HG03565 (cell line): ENCODE measurements at regions not wholly inside any gene's neighbourhood (a gene's known extent, or its start where the extent isn't known, plus 50 kb on each side); places are given as distances from the start of the nearest gene placed in this dataset.
"Not testable (repeated sequence)": the region's sequence is repeated elsewhere in the genome, so short reads cannot be mapped to it uniquely, and the experiment has no call there.

Experiments used
- ATAC-seq: cut with Tn5 transposase; IDR thresholded peaks from one replicate; pipeline ENCODE4 v1.9.1; 2021; ENCODE audit warnings: mild to moderate bottlenecking, moderate library complexity; ENCODE audit not compliant: unreplicated experiment

DNA sequence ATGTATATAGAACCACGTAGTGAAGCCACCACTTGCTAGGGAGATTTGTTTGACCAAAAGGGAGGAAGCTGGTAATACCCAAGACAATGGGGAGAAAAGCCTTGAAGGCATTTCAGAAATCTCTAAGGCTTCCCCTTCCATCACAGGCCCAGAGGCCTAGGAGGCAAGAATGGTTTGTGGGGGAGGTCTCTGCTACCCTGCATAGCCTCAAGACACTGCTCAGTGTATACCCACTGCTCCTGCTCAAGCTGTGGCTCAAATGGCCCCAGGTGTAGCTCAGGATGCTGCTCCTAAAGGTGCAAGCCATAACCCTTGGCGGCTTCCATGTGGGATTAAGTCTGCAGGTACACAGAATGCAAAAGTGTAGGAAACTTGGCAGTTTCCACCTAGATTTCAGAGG is 1105.8 kb downstream of the GATA3 start:
- ATAC-seq = no peak

DNA sequence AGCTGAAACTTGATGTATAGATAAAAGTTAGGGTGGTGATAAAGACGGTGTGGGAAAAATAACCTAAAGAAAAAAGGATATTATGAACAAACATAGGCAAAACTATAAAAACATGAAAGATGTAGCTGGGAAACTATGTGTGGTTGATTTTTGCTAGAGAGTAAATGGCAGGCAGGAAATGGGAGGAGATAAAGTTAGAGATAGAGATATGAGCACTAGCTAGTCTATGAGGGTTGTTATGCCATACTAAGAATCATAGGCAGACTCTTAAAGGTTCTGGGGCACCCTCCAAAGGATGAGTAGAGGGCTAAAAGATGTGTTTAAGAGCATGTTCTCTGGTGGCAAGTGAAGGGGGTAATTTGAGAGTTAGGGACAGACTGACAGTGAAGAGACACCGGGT is 1109.2 kb downstream of the GATA3 start:
- ATAC-seq = no peak

DNA sequence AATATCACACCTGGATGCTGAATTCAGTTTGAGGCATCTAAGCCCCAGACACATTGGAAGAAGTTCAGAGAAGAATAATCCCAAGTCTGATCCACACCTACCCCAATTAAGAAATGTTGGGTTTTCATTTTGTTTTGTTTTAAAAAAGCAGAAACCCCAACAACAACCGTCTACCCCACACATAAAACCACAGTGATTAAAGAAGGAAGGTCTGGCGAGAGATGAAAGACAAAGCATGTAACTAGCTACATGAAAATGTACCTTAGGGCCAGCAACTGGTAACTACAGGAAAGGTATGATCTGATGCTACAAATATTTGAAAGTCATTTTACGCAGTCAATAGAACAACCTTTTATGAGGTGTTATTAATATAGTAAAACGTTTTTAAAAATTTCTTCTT is 1112.3 kb downstream of the GATA3 start:
- no peak for ATAC-seq

DNA sequence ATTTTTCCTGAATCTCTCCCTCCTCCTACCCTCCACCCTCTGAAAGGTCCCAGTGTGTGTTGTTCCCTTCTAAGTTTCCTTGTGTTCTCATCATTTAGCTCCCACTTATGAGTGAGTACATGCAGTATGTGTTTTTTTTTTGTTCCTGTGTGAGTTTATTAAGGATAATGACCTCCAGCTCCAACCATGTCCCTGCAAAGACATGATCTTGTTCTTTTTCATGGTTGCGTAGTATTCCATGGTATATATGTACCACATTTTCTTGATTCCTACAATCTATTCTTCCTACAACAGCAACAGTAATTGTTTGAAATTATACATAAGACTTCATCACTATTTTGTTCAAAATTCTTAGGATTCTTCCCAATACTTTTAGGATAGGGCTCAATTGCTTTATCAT is 1117.8 kb downstream of the GATA3 start:
- ATAC-seq = no peak

DNA sequence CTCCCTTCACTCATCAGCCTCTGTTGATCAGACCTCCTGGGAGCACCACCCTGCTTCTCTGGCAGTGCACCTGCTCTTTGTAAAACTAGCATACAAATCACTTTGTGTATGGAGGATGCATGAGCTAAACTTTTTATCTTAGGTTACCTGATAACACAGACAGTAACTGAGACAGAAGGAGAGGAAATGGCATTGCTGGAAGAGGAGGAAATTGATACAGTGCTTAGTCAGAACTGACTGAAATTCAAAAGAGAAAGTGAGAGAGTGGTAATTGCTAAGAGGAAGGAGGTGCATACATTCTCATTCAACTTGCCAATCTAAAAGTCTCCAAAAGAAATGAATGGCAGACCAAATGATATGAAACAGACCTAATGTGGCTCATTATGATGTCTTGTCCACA is 1120.7 kb downstream of the GATA3 start:
- ATAC-seq = no peak

DNA sequence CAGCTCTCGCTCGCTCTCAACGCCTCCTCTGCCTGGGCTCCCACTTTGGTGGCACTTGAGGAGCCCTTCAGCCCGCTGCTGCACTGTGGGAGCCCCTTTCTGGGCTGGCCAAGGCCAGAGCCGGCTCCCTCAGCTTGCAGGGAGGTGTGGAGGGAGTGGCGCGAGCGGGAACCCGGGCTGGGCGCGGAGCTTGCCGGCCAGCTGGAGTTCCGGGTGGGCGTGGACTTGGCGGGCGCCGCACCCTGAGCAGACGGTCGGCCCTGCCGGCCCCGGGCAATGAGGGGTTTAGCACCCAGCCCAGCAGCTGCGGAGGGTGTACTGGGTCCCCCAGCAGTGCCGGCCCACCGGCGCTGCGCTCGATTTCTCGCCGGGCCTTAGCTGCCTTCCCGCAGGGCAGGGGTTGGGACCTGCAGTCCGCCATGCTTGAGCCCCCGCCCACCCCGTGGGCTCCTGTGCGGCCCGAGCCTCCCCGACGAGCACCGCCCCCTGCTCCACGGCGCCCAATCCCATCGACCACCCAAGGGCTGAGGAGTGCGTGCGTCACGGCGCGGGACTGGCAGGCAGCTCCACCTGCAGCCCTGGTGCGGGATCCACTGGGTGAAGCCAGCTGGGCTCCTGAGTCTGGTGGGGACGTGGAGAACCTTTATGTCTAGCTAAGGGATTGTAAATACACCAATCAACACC is 1128.9 kb downstream of the GATA3 start:
- not testable (repeated sequence) for ATAC-seq

DNA sequence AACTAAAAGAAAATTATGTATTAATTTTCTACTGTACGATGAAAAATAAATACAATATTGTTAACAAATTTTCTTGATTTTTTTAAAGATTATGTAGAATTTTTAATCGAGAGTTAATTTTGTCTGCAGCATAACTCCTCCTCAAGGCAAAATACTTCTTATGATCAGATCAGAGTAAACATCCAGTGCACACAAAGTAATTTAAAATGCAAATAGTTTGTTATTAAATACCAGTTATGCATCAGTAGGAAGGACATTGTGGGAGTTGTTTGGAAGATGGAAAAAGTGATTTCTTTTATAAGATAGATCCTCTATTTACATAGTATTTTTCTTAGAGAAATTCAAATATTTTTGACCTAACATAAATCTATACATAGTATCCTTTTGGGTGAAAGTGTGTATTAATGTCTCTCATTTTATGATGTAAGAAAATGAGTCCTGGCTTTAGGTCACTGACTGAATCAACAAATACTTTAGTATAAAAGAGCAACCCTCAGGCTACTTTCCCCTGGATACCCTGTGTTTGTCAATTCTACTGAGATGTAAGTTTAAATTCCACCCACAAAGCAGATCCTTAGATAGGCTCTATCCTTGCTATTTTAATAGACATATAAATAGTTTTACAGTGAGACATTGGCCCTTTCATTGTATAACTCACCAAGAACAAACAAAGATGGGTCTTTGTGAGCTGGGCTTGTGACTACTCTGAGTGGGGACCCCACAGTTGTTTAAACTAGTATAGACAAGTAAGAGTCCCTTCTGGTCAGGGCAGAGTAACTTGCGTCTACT is 1133.7 kb downstream of the GATA3 start:
- no peak for ATAC-seq

DNA sequence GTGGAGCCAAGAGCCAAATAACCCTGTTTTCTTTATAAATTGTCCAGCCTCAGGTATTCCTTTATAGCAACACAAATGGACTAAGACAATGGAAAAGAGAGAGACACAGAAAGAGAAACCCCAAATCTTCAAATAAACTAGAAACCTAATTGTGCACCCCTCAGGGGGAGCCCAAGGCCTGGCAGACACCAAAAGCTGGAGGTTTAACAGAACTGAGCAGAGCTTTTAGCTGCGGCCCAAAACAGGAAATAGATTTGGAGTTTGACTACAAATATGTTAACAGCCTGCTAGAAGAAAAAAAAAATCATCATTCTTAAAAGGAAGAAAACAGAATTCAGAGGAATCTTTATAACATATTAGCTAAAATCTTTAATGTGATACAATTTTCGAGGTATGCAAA is 1135.0 kb downstream of the GATA3 start:
- ATAC-seq = no peak

DNA sequence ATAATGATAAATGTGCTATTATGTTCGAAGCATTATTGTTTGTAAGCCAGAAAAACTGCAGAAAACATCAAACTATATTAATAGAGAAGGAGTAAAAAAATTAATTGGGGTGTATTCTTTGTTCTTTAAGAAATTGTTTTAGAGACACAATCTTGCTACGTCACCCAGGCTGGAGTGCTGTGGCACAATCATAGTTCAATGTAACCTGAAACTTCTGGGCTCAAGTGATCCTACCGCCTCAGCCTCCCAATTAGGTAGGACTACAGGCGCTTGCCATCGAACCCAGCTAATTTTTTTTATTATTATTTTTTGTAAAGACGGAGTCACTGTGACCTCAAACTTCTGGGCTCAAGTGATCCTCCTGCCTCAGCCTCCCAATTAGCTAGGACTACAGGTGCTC is 1138.6 kb downstream of the GATA3 start:
- no peak for ATAC-seq

DNA sequence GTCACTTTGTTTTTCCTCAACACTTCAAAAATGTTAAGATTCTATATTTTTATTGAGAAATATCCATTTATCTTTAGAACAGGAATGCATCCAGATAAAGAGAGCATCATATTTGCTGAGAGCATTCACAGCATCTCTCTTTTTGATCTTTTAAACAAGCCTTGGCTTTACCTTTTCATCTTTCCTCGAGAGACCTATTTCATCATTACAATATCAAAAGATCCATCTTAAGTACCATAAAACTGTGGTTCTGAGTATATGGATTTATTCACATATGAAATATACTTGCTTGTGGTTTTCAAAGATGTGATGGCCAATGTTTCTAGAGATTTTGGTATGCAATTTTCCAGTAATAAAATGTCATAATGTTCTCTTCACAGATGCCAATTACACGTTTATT is 1140.9 kb downstream of the GATA3 start:
- no peak for ATAC-seq

DNA sequence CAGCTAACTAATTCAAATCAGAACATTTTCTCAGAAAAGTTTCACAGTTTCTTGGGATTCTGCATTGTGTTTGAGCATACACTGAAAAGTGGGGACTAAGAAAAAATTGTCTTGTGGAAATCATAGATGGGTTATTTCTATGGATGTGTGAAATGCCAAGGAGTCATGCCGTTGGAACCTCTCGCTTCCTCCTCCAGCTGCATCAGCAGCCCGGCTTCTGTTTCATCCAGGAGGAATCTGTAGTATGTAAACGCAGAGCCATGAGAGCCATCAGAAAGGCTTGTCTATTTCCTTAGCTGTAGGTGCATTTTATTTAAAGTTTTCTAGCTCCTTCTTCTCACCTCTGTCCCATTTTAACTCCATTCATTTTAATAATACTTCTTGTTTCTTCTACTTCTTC is 1144.1 kb downstream of the GATA3 start:
- ATAC-seq = no peak

DNA sequence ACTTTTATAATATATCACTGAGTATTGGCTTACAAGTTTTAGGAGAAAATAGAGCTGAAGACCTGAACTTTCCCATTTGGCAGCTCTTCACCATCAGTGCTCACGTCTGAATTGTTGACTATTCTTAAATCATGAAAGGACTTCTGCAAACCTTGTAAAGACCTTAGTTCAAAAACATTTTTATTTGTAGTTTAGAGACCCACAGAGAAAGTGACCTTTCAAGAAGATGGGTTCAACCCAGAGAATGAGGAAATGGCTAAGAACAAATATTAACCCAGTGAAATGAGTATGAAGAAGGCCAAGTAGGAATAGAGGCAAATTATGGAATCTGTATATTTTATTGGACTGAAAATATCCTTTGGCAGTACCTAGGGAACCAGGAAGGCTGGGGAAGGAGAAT is 1151.1 kb downstream of the GATA3 start:
- ATAC-seq = no peak

DNA sequence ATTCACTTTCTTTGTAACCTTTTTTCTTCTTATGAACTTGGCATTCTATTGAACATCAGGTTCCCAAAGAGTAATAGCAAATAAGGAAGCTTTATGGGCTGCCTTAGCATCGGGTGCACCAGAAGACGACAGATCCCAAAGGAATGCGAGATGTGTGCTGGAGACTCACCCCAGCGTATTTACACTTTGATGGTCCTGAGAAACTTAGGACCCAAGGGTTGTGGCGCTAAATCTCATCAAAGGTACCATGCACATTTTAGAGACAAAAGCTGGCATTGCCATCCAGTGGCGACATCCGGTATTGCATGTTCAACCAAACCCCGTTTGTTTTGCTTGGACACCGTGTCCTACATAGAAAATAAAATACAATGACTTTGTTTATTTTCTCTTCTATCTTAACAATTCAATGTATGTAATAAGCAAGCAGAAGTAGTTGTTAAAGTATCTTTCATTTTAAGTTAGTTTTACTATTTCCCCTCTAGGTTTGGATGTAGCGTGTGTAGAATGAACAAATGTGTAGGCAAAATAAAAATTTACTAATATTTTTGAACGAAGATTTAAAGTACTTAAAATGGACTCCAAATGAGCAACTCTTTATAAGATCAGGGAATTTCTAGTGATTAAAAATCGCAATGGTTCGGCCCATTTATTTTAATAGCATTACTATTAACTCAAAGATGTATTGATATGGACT is 1154.8 kb downstream of the GATA3 start:
- ATAC-seq = peak; percentile 83

DNA sequence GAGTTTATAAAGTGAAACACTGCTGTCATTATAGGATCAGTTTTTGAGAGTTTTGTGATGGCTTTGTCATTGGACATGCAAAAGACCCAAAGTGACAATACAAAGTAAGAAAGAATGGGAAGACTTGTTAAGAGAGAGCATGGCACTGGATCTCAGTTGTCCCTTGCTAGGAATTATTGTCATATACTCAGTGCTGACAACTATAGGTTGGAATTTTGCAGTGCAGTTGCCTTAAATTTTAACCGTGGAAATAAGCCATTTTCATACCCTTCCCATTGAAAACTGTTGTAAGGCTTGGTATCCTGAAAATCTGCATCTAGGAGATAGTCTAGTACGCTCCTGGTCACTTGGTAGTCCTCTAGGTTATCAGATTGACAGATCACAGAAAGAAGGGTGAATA is 1156.7 kb downstream of the GATA3 start:
- ATAC-seq = no peak

DNA sequence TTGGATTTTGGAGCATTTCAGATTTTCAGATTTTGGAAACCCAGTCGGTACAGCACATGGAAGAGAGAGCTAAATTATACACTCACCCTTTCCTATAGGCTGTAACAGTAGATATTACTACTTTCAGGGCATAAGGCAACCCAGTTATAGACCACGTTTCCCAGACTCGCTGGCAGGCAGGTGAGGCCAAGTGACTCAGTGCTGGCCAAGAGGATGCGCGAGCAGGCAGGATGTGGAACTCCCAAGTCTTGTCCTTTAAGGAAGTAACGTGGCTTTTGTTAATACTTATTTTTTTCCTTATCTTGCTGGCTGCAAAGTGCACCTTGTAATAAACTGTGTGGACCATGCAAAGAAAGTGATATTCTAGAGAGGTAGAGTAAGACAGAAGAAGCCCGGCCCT is 1160.1 kb downstream of the GATA3 start:
- ATAC-seq = no peak

DNA sequence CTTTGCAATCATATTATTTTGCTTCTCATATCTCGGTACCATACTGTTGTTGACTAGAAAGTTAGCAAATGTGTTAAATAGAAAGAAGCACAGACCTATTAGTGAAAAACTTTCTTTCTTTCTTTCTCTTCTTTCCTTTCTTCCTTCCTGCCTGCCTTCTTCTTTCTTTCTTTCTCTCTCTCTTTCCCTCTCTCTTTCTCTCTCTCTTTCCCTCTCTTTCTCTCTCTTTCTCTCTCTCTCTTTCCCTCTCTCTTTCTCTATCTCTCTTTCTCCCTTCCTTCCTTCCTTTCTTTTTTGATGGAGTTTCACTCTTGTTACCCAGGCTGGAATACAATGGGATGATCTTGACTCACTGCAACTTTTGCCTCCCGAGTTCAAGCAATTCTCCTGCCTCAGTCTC is 1160.6 kb downstream of the GATA3 start:
- no peak for ATAC-seq

DNA sequence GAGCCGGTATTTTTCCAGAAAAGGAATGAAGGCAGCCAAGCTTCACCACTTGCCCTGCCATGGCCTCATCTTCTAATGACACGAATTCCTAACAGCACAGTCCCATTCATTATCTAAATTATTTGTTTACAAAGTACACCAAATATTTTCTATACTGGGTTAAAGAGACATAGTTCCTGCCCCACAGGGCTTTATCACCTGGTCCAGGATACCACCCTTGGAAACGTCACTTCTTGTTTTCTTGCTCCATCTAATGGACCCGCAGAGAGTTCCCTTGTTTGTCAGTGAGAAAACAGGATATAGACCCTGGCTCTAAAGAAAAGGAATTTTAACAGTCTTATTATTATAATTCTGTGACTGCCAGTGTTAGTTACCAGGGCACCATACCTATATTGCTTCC is 1165.4 kb downstream of the GATA3 start:
- no peak for ATAC-seq

DNA sequence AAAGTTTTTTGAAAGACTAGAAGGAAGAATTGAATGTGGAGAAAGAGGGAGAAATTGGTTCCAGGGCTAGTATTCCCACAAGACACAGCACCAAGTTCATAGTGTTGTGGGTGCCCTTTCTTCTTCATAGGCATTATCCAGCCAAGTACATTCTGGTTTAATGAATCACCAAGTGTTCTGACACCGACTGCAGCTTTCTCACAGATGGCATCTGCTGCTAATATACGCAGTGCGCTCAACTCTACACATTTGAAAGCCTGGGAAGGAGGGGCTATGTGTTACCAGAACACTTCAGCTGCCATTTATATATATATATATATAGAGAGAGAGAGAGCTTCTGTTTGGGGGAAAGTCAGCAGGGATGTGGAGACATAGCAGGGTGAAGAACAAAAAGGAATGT is 1168.4 kb downstream of the GATA3 start:
- no peak for ATAC-seq

DNA sequence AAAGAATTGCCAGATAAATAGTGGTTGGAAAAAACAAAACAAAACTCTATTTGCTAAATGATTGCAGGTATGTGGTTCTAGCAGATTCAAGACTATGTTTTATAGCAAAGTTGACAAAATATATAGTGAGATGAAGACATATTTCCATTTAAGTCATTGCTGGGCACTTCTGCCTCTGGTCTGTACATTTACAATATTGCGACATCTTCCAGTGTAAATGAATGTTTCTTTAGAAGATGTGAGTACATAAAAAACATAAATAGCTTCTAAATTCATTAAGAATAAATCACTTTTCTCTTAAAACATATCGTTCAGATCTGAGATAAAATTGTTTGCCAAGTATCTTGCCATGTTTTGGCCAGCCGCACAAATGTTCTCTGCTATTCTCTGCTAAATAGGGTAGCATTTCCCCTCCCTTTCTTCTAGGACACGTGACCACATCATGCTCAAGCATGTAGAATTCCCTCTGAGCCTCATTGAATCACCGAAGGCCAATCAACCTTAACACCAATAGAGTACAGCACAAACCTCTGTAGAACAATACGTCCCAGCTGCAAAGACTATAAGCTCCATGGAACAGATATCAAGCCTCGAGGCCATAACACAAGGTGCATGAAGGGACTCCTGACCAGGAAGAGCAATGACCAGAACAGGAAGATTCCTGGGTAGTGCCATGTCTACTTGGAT is 1173.3 kb downstream of the GATA3 start:
- no peak for ATAC-seq

DNA sequence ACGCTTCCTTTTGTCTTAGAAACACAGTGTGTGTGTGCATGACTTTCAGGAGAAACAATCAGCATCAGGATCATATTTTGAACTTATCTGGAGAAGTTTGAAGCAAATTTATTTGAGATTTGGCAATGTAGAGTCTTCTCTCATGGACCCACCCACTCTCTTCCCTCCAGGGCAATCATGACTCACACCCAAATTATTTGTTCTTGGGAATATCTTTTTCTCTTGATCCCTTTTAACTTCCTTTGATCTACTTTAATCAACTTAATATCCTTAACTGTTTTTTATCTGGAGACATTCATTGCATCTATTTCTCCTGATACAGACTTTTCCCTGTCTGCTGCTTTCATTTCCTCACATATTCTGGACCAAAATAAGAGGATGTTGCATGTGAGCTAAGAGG is 1174.3 kb downstream of the GATA3 start:
- ATAC-seq = no peak

DNA sequence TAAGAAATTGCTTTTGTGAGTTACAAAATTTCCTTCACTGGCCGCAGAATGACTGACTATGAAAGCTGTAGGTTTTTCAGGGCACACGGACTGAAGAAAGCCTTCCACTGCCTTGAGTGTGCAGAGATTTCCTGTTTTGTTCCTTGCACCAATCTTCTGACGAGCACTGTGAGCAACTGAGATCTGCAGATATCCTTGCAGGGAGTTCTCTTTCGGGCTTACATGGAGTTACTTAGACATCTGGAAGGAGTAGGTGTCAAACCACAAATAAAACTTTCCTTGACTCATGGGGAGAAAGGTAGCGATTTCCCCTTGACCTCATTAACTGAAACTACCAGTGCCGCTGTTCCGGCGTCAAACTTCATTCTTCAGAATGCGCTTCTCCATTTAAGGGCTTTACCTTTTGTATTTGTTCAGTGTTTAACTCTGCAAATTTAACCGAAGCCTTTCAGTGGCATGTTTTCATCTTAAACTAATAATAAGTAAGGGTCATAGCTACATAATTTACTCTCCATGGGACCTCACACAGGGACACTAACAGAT is 1175.3 kb downstream of the GATA3 start:
- no peak for ATAC-seq
